GM19043 (cell line): ENCODE measurements at regions not wholly inside any gene's neighbourhood (a gene's known extent, or its start where the extent isn't known, plus 50 kb on each side); places are given as distances from the start of the nearest gene placed in this dataset.

Source experiments
- ATAC-seq: cut with Tn5 transposase; IDR thresholded peaks from one replicate; pipeline ENCODE4 v1.9.1; 2021; ENCODE audit warnings: low read depth; ENCODE audit not compliant: unreplicated experiment

- no peak for ATAC-seq
These were observed 527.9 kb downstream of the FGF9 start for GRCh38 chr13:22198641-22199217.

- no peak for ATAC-seq
These were observed 529.6 kb downstream of the FGF9 start for GRCh38 chr13:22200440-22200839.

- ATAC-seq: no peak
These were observed 530.6 kb downstream of the FGF9 start for GRCh38 chr13:22201375-22201925.

- no peak for ATAC-seq
These were observed 539.5 kb downstream of the FGF9 start for GRCh38 chr13:22210134-22210930.

GRCh38 chr13:22211876-22212275, 541.0 kb downstream of the FGF9 start:
- no peak for ATAC-seq

GRCh38 chr13:22212576-22212975, 541.7 kb downstream of the FGF9 start:
- no peak for ATAC-seq

- no peak for ATAC-seq
These were observed 543.3 kb downstream of the FGF9 start for GRCh38 chr13:22214184-22214583.

- no peak for ATAC-seq
These were observed 547.9 kb downstream of the FGF9 start for GRCh38 chr13:22218797-22219196.

- no peak for ATAC-seq
These were observed 548.8 kb downstream of the FGF9 start for GRCh38 chr13:22219709-22220108.

GRCh38 chr13:22220151-22221135, 549.6 kb downstream of the FGF9 start:
- ATAC-seq: no peak

GRCh38 chr13:22223411-22223810, 552.5 kb downstream of the FGF9 start:
- no peak for ATAC-seq

- no peak for ATAC-seq
These were observed 555.2 kb downstream of the FGF9 start for GRCh38 chr13:22226086-22226485.

- ATAC-seq: no peak
These were observed 557.0 kb downstream of the FGF9 start for GRCh38 chr13:22227895-22228294.

- no peak for ATAC-seq
These were observed 559.0 kb downstream of the FGF9 start for GRCh38 chr13:22229916-22230315.

- ATAC-seq: no peak
These were observed 561.3 kb downstream of the FGF9 start for GRCh38 chr13:22232186-22232585.

GRCh38 chr13:22235285-22235949, 564.5 kb downstream of the FGF9 start:
- no peak for ATAC-seq

GRCh38 chr13:22235950-22236290, 565.0 kb downstream of the FGF9 start:
- ATAC-seq: no peak

- no peak for ATAC-seq
These were observed 567.4 kb downstream of the FGF9 start for GRCh38 chr13:22238269-22238668.

GRCh38 chr13:22240716-22241115, 569.8 kb downstream of the FGF9 start:
- no peak for ATAC-seq

GRCh38 chr13:22243469-22244163, 572.7 kb downstream of the FGF9 start:
- ATAC-seq: no peak
